ENCODE measurements at regions not wholly inside any gene's neighbourhood (a gene's known extent, or its start where the extent isn't known, plus 50 kb on each side); places are given as distances from the start of the nearest gene placed in this dataset.

DNA sequence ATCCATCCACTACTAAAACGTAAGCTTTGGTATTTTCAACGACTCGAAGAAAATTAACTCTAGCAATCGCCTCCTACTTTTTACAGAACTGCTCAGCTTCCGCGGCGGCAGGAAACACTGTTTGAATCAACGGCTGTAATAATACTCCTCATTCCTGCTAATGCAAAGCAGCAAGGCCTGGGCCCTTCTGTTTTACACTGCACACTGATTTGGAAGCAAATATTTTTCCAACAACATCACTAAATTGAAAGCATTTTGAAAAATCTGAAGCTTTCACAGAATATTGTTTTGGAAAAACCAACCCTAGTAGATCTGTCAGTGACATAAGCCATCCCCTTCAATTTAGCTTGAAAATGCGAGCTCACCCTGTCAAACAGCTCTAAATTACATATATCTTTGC is 261.2 kb downstream of the TXNL1 start:
- no peak for DNase-seq

DNA sequence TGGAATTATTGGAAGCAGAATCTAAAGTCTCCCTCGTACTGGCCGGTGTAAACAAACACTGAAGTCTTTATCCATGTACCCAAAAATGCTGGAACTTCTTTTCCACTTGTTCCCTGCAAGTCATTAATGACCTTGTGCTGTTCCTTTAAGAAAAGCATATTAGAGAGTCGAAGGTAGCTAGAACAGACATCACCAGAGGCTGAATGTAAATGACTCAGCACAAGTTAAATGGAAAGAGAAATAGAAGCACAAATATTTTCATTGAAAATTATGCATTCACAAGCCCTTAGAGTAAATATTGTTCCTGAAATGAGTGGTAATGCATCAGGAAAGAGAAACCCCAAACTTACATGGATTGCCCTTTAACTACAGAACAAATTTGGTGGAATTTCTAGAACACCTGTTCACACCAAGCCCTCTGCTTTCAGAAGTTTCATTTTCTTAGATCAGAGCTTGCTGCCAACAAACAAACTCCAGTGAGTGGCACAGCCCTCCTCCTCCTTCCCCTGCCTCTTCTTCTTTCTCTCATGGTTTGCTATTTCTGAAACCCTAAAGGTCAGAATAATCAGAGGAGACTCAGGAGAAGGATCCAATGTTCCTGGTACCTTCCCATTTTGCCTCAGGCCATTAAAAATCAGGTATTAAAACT is 264.3 kb downstream of the TXNL1 start:
- no peak for DNase-seq

GRCh38 chr18:56373601-56374000 is 264.8 kb downstream of the TXNL1 start:
- DNase-seq: no peak

DNA sequence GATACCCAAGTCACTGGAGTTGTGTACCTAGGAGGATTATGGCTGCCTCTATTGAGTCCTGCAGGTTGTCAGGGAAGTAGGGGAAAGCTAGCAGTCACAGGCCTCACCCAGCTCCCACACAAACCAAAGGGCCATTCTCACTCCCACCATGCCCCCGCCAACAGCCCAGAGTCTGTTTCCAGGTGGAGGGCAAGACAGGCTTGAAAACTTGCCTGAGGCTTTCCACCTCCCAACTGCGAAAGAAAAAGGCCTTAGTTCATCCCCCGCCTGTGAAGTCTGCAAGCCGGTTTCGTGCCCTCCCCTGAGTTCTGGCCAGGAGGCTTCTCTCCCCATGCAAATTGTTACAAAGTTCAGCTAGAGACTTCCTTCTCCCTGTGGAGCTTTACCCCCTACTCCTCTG is 270.3 kb downstream of the TXNL1 start:
- DNase-seq: no peak

DNA sequence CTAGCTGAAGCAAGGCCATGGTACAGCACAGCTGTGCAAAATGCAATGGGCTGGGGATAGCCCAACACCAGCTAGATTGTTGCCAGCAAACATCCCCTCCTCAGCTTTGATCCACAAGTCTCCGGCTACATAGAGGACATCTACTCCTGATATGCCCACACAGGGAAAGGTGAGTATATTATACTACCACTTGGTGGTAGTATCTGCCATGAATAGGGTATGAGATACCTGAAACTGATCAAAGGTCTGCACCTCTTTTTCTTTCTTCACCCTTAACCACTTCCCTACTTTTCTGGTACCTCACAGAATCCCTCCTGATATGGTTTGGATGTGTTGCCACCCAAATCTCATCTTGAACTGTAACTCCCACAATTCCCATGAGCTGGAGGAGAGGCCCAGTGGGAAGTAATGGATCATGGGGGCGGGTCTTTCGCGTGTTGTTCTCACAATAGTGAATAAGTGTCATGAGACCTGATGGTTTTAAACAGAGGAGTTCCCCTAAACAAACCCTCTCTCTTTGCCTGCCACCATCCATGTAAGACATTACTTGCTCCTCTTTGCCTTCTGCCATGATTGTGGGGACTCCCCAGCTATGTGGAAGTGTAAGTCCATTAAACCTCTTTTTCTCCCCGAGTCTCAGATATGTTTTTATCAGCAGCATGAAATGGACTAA is 279.6 kb downstream of the TXNL1 start:
- no peak for DNase-seq

- no peak for DNase-seq
These were observed 284.6 kb downstream of the TXNL1 start for GRCh38 chr18:56353663-56354260.

DNA sequence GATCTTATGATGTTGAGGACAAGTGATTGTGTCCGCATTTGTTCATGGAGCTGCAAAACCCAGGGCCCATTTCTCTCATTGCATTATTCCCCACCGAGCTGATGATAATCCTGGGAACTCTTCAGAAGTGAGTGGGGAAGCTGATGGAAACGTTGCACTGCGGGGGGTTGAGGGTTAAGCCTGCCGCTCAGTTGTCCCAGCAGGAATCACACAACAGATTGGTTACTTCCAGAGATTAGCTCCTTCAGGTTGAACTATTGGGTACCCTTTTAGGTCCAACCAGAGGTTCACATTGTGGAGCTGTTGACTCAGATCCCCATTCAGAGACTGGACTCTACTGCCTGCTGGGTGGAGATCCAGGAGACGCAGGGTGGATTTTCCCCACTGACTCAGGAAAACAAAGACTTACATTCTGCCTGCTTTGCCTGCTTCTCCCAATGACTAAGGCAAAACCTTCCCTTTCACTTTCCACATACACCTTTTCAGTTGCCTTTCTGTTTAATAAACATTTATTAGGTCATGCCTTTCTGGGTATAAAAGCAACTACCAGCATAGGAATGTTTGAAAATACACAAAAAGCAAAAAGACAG is 286.4 kb downstream of the TXNL1 start:
- no peak for DNase-seq

- no peak for DNase-seq
These were observed 300.9 kb downstream of the TXNL1 start for GRCh38 chr18:56337507-56337906.

DNA sequence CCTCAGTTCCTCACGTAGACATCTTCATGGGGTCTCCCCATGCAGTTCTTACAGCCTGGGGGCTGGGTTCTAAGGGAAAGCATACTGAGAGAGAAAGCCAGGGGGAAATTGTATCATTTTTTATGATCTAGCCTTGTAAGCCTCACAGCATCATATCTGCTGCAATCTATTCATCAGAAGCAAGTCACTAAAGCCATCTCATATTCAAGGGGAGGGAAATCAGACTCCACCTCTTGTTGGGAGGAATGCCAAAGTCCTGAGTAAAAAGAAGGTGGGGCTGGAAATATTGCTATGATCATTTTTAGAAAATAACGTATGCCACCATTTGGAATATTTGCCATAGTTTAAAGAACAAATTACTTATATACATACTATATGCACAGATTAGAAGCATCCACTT is 304.6 kb downstream of the TXNL1 start:
- no peak for DNase-seq

DNA sequence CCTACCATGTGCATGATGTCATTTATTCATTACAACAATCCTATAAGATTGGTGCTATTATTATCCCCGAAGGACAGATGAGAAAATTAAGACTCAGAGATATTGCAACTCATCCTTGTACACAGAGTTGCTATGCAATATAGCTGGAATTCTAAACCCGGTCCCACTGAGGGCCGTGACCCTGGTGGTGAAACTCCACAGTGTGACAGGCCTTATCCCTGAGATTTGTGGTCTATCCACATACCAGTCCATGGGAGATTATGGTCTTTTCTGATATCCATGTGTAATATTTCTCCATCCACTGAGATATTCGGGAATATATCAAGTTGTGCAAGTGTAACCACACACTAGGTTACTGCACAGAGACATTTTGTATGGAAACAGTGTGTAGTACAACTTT is 305.2 kb downstream of the TXNL1 start:
- no peak for DNase-seq

- no peak for DNase-seq
These were observed 306.0 kb downstream of the TXNL1 start for GRCh38 chr18:56332371-56332770.

- DNase-seq: no peak
These were observed 307.9 kb downstream of the TXNL1 start for GRCh38 chr18:56330366-56331110.

DNA sequence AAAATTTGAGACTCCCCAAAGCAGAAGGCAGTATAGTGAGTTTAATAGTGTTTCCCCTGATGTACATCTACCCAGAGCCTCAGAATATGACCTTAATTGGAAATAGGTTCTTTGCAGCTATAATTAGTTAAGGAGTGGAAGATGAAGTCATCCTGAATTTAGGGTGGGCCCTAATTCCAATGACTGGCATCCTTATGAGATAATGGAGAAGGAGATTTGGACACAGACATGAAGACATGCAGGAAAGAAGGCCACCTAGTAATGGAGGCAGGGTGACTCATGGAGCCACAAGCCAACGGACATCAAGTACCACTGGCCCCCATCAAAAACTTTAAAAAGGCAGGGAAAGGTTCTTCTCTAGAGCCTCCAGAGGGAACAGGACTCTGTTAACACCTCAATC is 308.9 kb downstream of the TXNL1 start:
- DNase-seq: no peak

- no peak for DNase-seq
These were observed 311.1 kb downstream of the TXNL1 start for GRCh38 chr18:56327191-56327885.

GRCh38 chr18:56326336-56327072 is 311.9 kb downstream of the TXNL1 start:
- no peak for DNase-seq

- DNase-seq: no peak
These were observed 314.7 kb downstream of the TXNL1 start for GRCh38 chr18:56323673-56324072.

DNA sequence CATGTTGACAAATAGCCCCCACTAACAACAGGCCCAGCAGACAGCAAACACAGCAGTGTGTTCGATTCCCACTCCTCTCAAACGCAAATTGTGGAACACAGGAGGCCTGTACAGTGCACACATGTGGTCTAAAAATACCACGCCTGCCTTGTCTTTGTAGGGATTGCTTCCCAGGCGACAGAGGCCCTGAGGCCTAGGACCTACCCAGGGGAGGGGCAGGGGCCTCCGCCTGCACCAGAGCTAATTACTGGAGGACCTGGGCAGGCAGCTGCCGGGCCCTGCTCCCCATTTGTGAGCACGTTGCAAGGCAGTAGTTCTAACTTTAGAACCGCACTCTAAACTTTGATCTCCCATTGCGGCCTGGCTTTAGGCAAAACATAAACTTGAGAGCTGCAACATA is 316.0 kb downstream of the TXNL1 start:
- no peak for DNase-seq

DNA sequence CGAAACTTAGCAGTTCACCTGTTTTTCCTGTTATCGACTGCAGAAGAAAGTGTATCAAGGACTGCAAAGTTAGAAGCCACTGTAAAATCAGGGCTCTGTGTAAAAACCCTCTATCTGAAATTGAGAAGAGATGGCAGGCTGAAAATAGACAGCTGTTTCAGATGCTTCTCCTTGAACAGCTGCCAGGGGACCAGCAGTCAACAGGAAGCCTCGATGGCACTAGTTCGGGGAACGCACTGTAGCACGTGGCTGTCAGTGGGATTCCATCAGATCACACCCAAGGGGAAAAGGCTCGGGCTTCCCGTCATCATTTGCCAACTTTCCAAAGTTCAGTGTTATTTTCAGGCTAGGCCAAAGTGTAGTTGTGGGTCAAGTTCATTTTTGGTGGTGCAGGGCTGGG is 316.9 kb downstream of the TXNL1 start:
- DNase-seq: no peak

GRCh38 chr18:56319953-56320352 is 318.4 kb downstream of the TXNL1 start:
- no peak for DNase-seq

DNA sequence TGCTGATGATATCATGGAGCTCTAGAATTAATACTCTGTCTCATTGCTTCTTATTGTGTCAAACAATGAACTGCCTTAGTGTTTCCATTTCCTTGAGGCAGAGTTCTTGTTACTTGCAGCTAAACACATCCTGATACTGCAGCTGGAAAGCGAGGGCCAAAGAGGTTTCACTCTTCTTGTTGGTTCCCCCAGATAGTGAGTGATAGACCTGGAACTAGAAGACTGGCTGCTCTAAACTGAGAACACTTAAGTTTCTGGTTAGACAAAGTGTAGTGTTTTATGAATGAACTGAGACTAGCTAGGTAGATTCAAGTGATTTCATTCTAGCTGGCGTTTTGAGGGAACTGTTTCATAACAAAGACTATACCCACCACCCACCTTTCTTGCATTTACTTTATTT is 321.7 kb downstream of the TXNL1 start:
- DNase-seq: no peak

DNA sequence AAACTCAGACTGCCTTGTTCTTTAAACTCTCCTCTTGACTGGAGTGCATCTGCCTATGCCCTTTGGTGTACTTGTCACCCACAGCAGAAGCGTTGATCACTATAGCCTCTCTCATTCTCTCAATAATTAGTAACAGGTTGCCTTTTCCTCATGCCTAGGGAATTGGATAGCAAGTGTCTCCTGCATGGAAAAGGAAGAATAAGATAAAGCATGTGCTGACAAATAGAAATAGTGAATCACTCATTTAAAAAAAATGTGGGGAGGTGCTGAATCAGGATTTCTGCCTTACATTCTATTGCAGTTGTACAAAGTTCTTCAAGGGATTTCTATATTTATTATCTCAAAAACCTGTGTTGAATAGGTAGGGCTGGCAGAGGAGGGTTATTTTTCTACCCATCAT is 323.0 kb downstream of the TXNL1 start:
- no peak for DNase-seq

Measured in left kidney (tissue), 1 donor.